NCI-H526 treated with DMSO at 0.1 percent for 48 hours (cell line): ENCODE measurements at regions not wholly inside any gene's neighbourhood (a gene's known extent, or its start where the extent isn't known, plus 50 kb on each side); places are given as distances from the start of the nearest gene placed in this dataset.
"Not testable (repeated sequence)": the region's sequence is repeated elsewhere in the genome, so short reads cannot be mapped to it uniquely, and the experiment has no call there.

Source experiments
- DNase-seq: peaks from one replicate; lab custom pipeline; 2025; lab: John Stamatoyannopoulos, UW

- DNase-seq, result no peak
Measured at GRCh38 chr2:76268484-76268883, 557.8 kb upstream of the GCFC2 start.

- DNase-seq, result no peak
Measured at GRCh38 chr2:76257802-76258201, 547.1 kb upstream of the GCFC2 start.

GRCh38 chr2:76256458-76257088 lies 545.9 kb upstream of the GCFC2 start:
- no peak for DNase-seq

GRCh38 chr2:76252704-76253103 lies 542.0 kb upstream of the GCFC2 start:
- DNase-seq, result no peak

- no peak for DNase-seq
Measured at GRCh38 chr2:76251342-76251741, 540.6 kb upstream of the GCFC2 start.

- DNase-seq, result no peak
Measured at GRCh38 chr2:76247006-76247405, 536.3 kb upstream of the GCFC2 start.

- no peak for DNase-seq
Measured at GRCh38 chr2:76211991-76212985, 501.6 kb upstream of the GCFC2 start.

GRCh38 chr2:76210551-76210950 lies 499.8 kb upstream of the GCFC2 start:
- DNase-seq, result no peak

- DNase-seq, result no peak
Measured at GRCh38 chr2:76204048-76204447, 493.3 kb upstream of the GCFC2 start.

GRCh38 chr2:76202866-76203265 lies 492.2 kb upstream of the GCFC2 start:
- no peak for DNase-seq

- DNase-seq, result peak; percentile 68
Measured at GRCh38 chr2:76197842-76198448, 487.2 kb upstream of the GCFC2 start.

GRCh38 chr2:76197428-76197827 lies 486.7 kb upstream of the GCFC2 start:
- DNase-seq, result no peak

- DNase-seq, result no peak
Measured at GRCh38 chr2:76194031-76194775, 483.5 kb upstream of the GCFC2 start.

- no peak for DNase-seq
Measured at GRCh38 chr2:76193089-76193488, 482.4 kb upstream of the GCFC2 start.

GRCh38 chr2:76188334-76189008 lies 477.8 kb upstream of the GCFC2 start:
- no peak for DNase-seq

- no peak for DNase-seq
Measured at GRCh38 chr2:76187415-76187814, 476.7 kb upstream of the GCFC2 start.

GRCh38 chr2:76180676-76181075 lies 470.0 kb upstream of the GCFC2 start:
- DNase-seq, result no peak

- DNase-seq, result no peak
Measured at GRCh38 chr2:76178610-76179009, 467.9 kb upstream of the GCFC2 start.

GRCh38 chr2:76175295-76175694 lies 464.6 kb upstream of the GCFC2 start:
- DNase-seq, result no peak

GRCh38 chr2:76174505-76174904 lies 463.8 kb upstream of the GCFC2 start:
- DNase-seq, result no peak

GRCh38 chr2:76173206-76173605 lies 462.5 kb upstream of the GCFC2 start:
- DNase-seq, result not testable (repeated sequence)
